PC-9 (cell line): ENCODE measurements at regions not wholly inside any gene's neighbourhood (a gene's known extent, or its start where the extent isn't known, plus 50 kb on each side); places are given as distances from the start of the nearest gene placed in this dataset.

Source experiments
- EZH2 ChIP-seq: fragments of 200-600 bp; sonication (generic); IDR thresholded peaks from 2 replicates; pipeline ENCODE4 v1.8.0; 2017; ENCODE audit warnings: antibody characterized with exemption, low read depth
- TF ChIP-seq, protein P1 (sequence below): fragments of 200-600 bp; sonication (generic); conservative IDR thresholded peaks from 2 replicates; pipeline ENCODE4 v1.6.1; 2017; ENCODE audit warnings: mixed run types, antibody characterized with exemption, mild to moderate bottlenecking, moderate library complexity

DNA sequence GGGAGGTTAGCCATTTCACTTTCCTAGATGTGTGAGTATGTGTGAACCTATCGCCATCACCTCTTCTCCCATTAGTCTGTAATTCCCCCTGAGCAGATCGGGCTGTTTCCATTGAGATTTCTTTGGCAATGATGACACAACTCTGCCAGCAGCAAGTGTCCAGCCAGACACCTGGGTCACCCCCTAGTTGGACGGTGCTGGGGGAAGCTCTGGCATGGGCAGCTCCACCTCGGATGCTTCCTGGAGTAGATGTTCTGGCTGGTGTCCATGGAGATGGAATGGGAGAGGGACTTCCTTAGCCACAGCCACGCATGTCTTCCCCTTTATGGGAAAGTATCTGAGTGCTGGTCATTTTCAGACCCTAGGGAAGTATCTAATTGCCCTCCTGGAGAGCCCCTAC, 247.9 kb upstream of the RPL38 start:
- TF ChIP-seq, protein P1, sequence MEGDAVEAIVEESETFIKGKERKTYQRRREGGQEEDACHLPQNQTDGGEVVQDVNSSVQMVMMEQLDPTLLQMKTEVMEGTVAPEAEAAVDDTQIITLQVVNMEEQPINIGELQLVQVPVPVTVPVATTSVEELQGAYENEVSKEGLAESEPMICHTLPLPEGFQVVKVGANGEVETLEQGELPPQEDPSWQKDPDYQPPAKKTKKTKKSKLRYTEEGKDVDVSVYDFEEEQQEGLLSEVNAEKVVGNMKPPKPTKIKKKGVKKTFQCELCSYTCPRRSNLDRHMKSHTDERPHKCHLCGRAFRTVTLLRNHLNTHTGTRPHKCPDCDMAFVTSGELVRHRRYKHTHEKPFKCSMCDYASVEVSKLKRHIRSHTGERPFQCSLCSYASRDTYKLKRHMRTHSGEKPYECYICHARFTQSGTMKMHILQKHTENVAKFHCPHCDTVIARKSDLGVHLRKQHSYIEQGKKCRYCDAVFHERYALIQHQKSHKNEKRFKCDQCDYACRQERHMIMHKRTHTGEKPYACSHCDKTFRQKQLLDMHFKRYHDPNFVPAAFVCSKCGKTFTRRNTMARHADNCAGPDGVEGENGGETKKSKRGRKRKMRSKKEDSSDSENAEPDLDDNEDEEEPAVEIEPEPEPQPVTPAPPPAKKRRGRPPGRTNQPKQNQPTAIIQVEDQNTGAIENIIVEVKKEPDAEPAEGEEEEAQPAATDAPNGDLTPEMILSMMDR: no peak
- TF ChIP-seq EZH2: no peak
